SK-N-SH (cell line): ENCODE measurements at regions not wholly inside any gene's neighbourhood (a gene's known extent, or its start where the extent isn't known, plus 50 kb on each side); places are given as distances from the start of the nearest gene placed in this dataset.

Source experiments
- CTCF ChIA-PET: fragments of 300-600, 350-600 bp; formaldehyde crosslinking; extraction: SDS; loops from one replicate; lab custom pipeline; 2021; lab: Yijun Ruan, JAX
- POLR2A ChIA-PET: fragments of 350-600 bp; sonication (Branson Sonifier 250); formaldehyde crosslinking; extraction: SDS; loops from one replicate; lab custom pipeline; 2020; ENCODE audit warnings: antibody characterized with exemption, inconsistent platforms; lab: Yijun Ruan, JAX
- DNase-seq: peaks from one replicate; pipeline ENCODE4 v3.0.0; 2012
- H2AFZ ChIP-seq: fragments of 200-600 bp; sonication (generic); 2 replicates; pipeline ENCODE4 v1.8.1; 2016; ENCODE audit warnings: antibody characterized with exemption, mild to moderate bottlenecking, low read depth
- H3F3A ChIP-seq: fragments of 200-600 bp; sonication (generic); replicated peaks from 2 replicates; pipeline ENCODE3; 2016; ENCODE audit warnings: antibody characterized with exemption, mild to moderate bottlenecking; ENCODE audit not compliant: insufficient read depth
- H3K27ac ChIP-seq, 2 experiments: fragments of 200-500 bp in 1 of 2; fragments of 200-600 bp in 1 of 2; sonication (Bioruptor generic) in 1 of 2; sonication (generic), shearing (Covaris generic) in 1 of 2; 2 replicates each; pipeline versions ENCODE4 v1.5.1 to v1.6.1; 2014 to 2016; ENCODE audit warnings: low read depth in 2 of 2, inconsistent platforms in 1 of 2, low read length in 1 of 2, mild to moderate bottlenecking in 1 of 2, mixed read lengths in 1 of 2
- H3K27me3 ChIP-seq: fragments of 200-600 bp; sonication (generic), shearing (Covaris generic); 2 replicates; pipeline ENCODE4 v1.6.1; 2016; ENCODE audit warnings: mixed run types; ENCODE audit not compliant: insufficient read depth
- H3K36me3 ChIP-seq, 2 experiments: fragments of 200-500 bp in 1 of 2; fragments of 200-600 bp in 1 of 2; sonication (Bioruptor generic) in 1 of 2; sonication (generic) in 1 of 2; replicated peaks in 1 of 2; 2 replicates each; pipeline versions ENCODE3 to v1.5.1; 2014 to 2016; ENCODE audit warnings: low read length in 1 of 2, mild to moderate bottlenecking in 1 of 2; ENCODE audit not compliant: insufficient read depth in 2 of 2, control insufficient read depth in 1 of 2
- H3K4me1 ChIP-seq, 2 experiments: fragments of 200-500 bp in 1 of 2; fragments of 200-600 bp in 1 of 2; sonication (Bioruptor generic) in 1 of 2; sonication (generic), shearing (Covaris generic) in 1 of 2; 2 replicates each; pipeline versions ENCODE4 v1.5.1 to v1.6.1; 2014 to 2016; ENCODE audit warnings: low read depth in 1 of 2, low read length in 1 of 2, mixed run types in 1 of 2; ENCODE audit not compliant: insufficient read depth in 2 of 2, control insufficient read depth in 1 of 2
- H3K4me2 ChIP-seq: fragments of 200-600 bp; sonication (generic), shearing (Covaris generic); 2 replicates; pipeline ENCODE4 v1.6.1; 2017; ENCODE audit warnings: mixed run types
- H3K4me3 ChIP-seq, 2 experiments: fragments of 200-500 bp in 1 of 2; fragments of 200-600 bp in 1 of 2; sonication (Bioruptor generic) in 1 of 2; sonication (generic), shearing (Covaris generic) in 1 of 2; 2 replicates each; pipeline versions ENCODE4 v1.5.1 to v1.8.1; 2014 to 2016; ENCODE audit warnings: low read depth in 2 of 2, inconsistent platforms in 1 of 2, low read length in 1 of 2, mild to moderate bottlenecking in 1 of 2, mixed read lengths in 1 of 2, moderate library complexity in 1 of 2
- H3K79me2 ChIP-seq: fragments of 200-600 bp; sonication (generic); 2 replicates; pipeline ENCODE4 v1.8.1; 2017; ENCODE audit warnings: mild to moderate bottlenecking; ENCODE audit not compliant: insufficient read depth
- H3K9ac ChIP-seq: fragments of 200-600 bp; sonication (generic); 2 replicates; pipeline ENCODE4 v1.6.1; 2017; ENCODE audit warnings: mixed run types
- H3K9me2 ChIP-seq: fragments of 200-600 bp; sonication (generic); 2 replicates; pipeline ENCODE4 v1.6.1; 2017; ENCODE audit warnings: mixed run types
- H3K9me3 ChIP-seq: fragments of 200-600 bp; sonication (generic); 2 replicates; pipeline ENCODE4 v1.6.1; 2017; ENCODE audit warnings: mixed run types, mild to moderate bottlenecking, moderate library complexity
- H4K20me1 ChIP-seq: fragments of 200-600 bp; sonication (generic); 2 replicates; pipeline ENCODE4 v1.6.1; 2017; ENCODE audit warnings: mild to moderate bottlenecking, mixed run types; ENCODE audit not compliant: insufficient read depth
- CHD2 ChIP-seq: fragments of 150-350 bp; IDR thresholded peaks from 2 replicates; pipeline ENCODE4 v1.6.1; 2018; ENCODE audit warnings: low read length; ENCODE audit not compliant: partially characterized antibody
- ELF1 ChIP-seq: IDR thresholded peaks from 2 replicates; pipeline ENCODE4 v1.4.0; 2012
- EZH2phosphoT487 ChIP-seq: fragments of 200-600 bp; sonication (generic); IDR thresholded peaks from 2 replicates; pipeline ENCODE4 v1.6.1; 2017; ENCODE audit warnings: low read depth, mixed run types, mild to moderate bottlenecking, antibody characterized with exemption, moderate library complexity, borderline replicate concordance
- FOSL2 ChIP-seq: IDR thresholded peaks from 2 replicates; pipeline ENCODE4 v1.4.0; 2012; ENCODE audit warnings: low read depth, mild to moderate bottlenecking, moderate library complexity, borderline replicate concordance
- GABPA ChIP-seq: IDR thresholded peaks from 2 replicates; pipeline ENCODE4 v1.4.0; 2012; ENCODE audit warnings: low read depth, mild to moderate bottlenecking
- IRF3 ChIP-seq: fragments of 150-350 bp; IDR thresholded peaks from 2 replicates; pipeline ENCODE4 v1.6.1; 2016; ENCODE audit warnings: mild to moderate bottlenecking, low read depth, low read length
- JUND ChIP-seq: IDR thresholded peaks from 2 replicates; pipeline ENCODE4 v1.4.0; 2012
- MEF2A ChIP-seq: IDR thresholded peaks from 2 replicates; pipeline ENCODE4 v1.4.0; 2012; ENCODE audit warnings: low read depth, borderline replicate concordance
- MXI1 ChIP-seq: IDR thresholded peaks from 2 replicates; pipeline ENCODE4 v1.6.1; 2012; ENCODE audit warnings: mild to moderate bottlenecking, low read depth, low read length, improper control_type of control experiment
- POLR2AphosphoS5 ChIP-seq: IDR thresholded peaks from 2 replicates; pipeline ENCODE4 v1.6.1; 2012; ENCODE audit warnings: low read depth, low read length
- REST ChIP-seq: IDR thresholded peaks from 2 replicates; pipeline ENCODE4 v1.6.1; 2012; ENCODE audit warnings: mild to moderate bottlenecking, low read depth, low read length, moderate library complexity
- SIN3A ChIP-seq: IDR thresholded peaks from 2 replicates; pipeline ENCODE4 v1.6.1; 2012; ENCODE audit warnings: low read depth, mild to moderate bottlenecking, low read length, moderate library complexity, borderline replicate concordance
- TEAD4 ChIP-seq: IDR thresholded peaks from 2 replicates; pipeline ENCODE4 v1.4.0; 2012; ENCODE audit warnings: mild to moderate bottlenecking, borderline replicate concordance; ENCODE audit not compliant: insufficient read depth
- USF2 ChIP-seq: fragments of 150-350 bp; IDR thresholded peaks from 2 replicates; pipeline ENCODE4 v1.6.1; 2017; ENCODE audit warnings: antibody characterized with exemption, low read length, low read depth, borderline replicate concordance
- WGBS: methylation state at CpG from one replicate; pipeline ENCODE4 v1.1.6; 2017; ENCODE audit warnings: low lambda C conversion rate; 5-methylcytosine and 5-hydroxymethylcytosine counted together
- TF ChIP-seq, protein P1 (sequence below): IDR thresholded peaks from 2 replicates; pipeline ENCODE4; 2012
- TF ChIP-seq, protein P2 (sequence below): fragments of 200-600 bp; sonication (generic); IDR thresholded peaks from 2 replicates; pipeline ENCODE4 v1.6.1; 2017; ENCODE audit warnings: antibody characterized with exemption, mild to moderate bottlenecking, moderate library complexity

GRCh38 chr20:62568045-62568389, 74.3 kb upstream of the SLCO4A1 start:
- Histone ChIP-seq H3K27ac (no peak overlapping the region), H4K20me1 (no peaks in the 10 kb centered on the region), H3K9me3 (no peaks in the 10 kb centered on the region), H3K4me1 (no peaks in the 10 kb centered on the region), H3K27me3 (no peaks in the 10 kb centered on the region; the same call in 1 of the 2 replicates), H2AFZ (no peak overlapping the region), H3F3A (no peaks in the 10 kb centered on the region), H3K36me3 (no peaks in the 10 kb centered on the region), H3K79me2 (no peaks in the 10 kb centered on the region), H3K9me2 (no peaks in the 10 kb centered on the region), H3K4me3 (no peak overlapping the region), H3K4me2 (no peak overlapping the region), H3K9ac (no peak overlapping the region)
- WGBS = no CpG with 5 or more reads among the region's 8 CpGs
- TF ChIP-seq EZH2phosphoT487 (no peak), GABPA (no peak), REST (no peak), TEAD4 (no peak), USF2 (no peak), CHD2 (no peak), IRF3 (no peak), JUND (no peak), MEF2A (no peak), ELF1 (no peak), POLR2AphosphoS5 (no peak), MXI1 (no peak), SIN3A (no peak), FOSL2 (no peak)
- TF ChIP-seq, protein P1, sequence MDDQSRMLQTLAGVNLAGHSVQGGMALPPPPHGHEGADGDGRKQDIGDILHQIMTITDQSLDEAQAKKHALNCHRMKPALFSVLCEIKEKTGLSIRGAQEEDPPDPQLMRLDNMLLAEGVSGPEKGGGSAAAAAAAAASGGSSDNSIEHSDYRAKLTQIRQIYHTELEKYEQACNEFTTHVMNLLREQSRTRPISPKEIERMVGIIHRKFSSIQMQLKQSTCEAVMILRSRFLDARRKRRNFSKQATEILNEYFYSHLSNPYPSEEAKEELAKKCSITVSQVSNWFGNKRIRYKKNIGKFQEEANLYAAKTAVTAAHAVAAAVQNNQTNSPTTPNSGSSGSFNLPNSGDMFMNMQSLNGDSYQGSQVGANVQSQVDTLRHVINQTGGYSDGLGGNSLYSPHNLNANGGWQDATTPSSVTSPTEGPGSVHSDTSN = no peak
- TF ChIP-seq, protein P2, sequence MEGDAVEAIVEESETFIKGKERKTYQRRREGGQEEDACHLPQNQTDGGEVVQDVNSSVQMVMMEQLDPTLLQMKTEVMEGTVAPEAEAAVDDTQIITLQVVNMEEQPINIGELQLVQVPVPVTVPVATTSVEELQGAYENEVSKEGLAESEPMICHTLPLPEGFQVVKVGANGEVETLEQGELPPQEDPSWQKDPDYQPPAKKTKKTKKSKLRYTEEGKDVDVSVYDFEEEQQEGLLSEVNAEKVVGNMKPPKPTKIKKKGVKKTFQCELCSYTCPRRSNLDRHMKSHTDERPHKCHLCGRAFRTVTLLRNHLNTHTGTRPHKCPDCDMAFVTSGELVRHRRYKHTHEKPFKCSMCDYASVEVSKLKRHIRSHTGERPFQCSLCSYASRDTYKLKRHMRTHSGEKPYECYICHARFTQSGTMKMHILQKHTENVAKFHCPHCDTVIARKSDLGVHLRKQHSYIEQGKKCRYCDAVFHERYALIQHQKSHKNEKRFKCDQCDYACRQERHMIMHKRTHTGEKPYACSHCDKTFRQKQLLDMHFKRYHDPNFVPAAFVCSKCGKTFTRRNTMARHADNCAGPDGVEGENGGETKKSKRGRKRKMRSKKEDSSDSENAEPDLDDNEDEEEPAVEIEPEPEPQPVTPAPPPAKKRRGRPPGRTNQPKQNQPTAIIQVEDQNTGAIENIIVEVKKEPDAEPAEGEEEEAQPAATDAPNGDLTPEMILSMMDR = no peak
- ChIA-PET CTCF (interaction anchor here (1.0 to 1.7 kb wide), 3 partner anchors 9 to 158 kb away, joined by 3 to 5 read pairs (median 5); no protein-coding TSS in a partner anchor), POLR2A (no interaction called here)
- DNase-seq = no peak
